HEK293T (cell line): ENCODE measurements at regions not wholly inside any gene's neighbourhood (a gene's known extent, or its start where the extent isn't known, plus 50 kb on each side); places are given as distances from the start of the nearest gene placed in this dataset.
A peak's percentile ranks its signal among the peaks of the same experiment; 100 is the strongest.

Experiments used
- CTCF ChIA-PET: fragments of 350-600 bp; formaldehyde crosslinking; extraction: SDS; loops from one replicate; lab custom pipeline; 2021; ENCODE audit warnings: antibody characterized with exemption, inconsistent platforms; lab: Yijun Ruan, JAX
- POLR2A ChIA-PET: fragments of 350-600 bp; formaldehyde crosslinking; extraction: SDS; loops from one replicate; lab custom pipeline; 2020; ENCODE audit warnings: antibody characterized with exemption, inconsistent platforms; lab: Yijun Ruan, JAX
- DNase-seq: peaks from one replicate; pipeline ENCODE4 v3.0.0; 2012; ENCODE audit warnings: mixed read lengths; ENCODE audit errors: extremely low spot score
- ARNT ChIP-seq: fragments of 450-650 bp; IDR thresholded peaks from 2 replicates; pipeline ENCODE4 v1.6.1; 2017; ENCODE audit warnings: mild to moderate bottlenecking
- BHLHE40 ChIP-seq: fragments of 450-650 bp; IDR thresholded peaks from 2 replicates; pipeline ENCODE4 v1.6.1; 2016; ENCODE audit warnings: mild to moderate bottlenecking, moderate library complexity, borderline replicate concordance
- CTBP1 ChIP-seq: fragments of 450-650 bp; IDR thresholded peaks from 2 replicates; pipeline ENCODE4 v1.6.1; 2016; ENCODE audit warnings: borderline replicate concordance
- ELF4 ChIP-seq: fragments of 450-650 bp; IDR thresholded peaks from 2 replicates; pipeline ENCODE4 v1.6.1; 2017; ENCODE audit warnings: antibody characterized with exemption
- FOXA1 ChIP-seq: fragments of 450-650 bp; IDR thresholded peaks from 2 replicates; pipeline ENCODE4 v1.6.1; 2016; ENCODE audit warnings: mild to moderate bottlenecking
- FOXK2 ChIP-seq: fragments of 450-650 bp; IDR thresholded peaks from 2 replicates; pipeline ENCODE4 v1.6.1; 2016; ENCODE audit warnings: mild to moderate bottlenecking
- FOXM1 ChIP-seq: fragments of 450-650 bp; IDR thresholded peaks from 2 replicates; pipeline ENCODE4 v1.6.1; 2017; ENCODE audit warnings: mild to moderate bottlenecking, borderline replicate concordance
- HDGF ChIP-seq: fragments of 450-650 bp; IDR thresholded peaks from 2 replicates; pipeline ENCODE4 v1.6.1; 2017; ENCODE audit warnings: antibody characterized with exemption, borderline replicate concordance
- L3MBTL2 ChIP-seq: fragments of 450-650 bp; conservative IDR thresholded peaks from 2 replicates; pipeline ENCODE4 v1.6.1; 2016; ENCODE audit warnings: mild to moderate bottlenecking
- LEF1 ChIP-seq: fragments of 450-650 bp; IDR thresholded peaks from 2 replicates; pipeline ENCODE4 v1.6.1; 2017; ENCODE audit warnings: mild to moderate bottlenecking, borderline replicate concordance
- NFRKB ChIP-seq: fragments of 450-650 bp; IDR thresholded peaks from 2 replicates; pipeline ENCODE4 v1.6.1; 2016; ENCODE audit warnings: mild to moderate bottlenecking, moderate library complexity
- SP1 ChIP-seq: fragments of 450-650 bp; IDR thresholded peaks from 2 replicates; pipeline ENCODE4 v1.6.1; 2017
- SUZ12 ChIP-seq: fragments of 450-650 bp; IDR thresholded peaks from 2 replicates; pipeline ENCODE4 v1.6.1; 2016; ENCODE audit warnings: mild to moderate bottlenecking
- TARDBP ChIP-seq: fragments of 450-650 bp; IDR thresholded peaks from 2 replicates; pipeline ENCODE4 v1.6.1; 2016
- ZNF384 ChIP-seq: fragments of 450-650 bp; IDR thresholded peaks from 2 replicates; pipeline ENCODE4 v1.6.1; 2016
- TF ChIP-seq, protein P1 (sequence below): fragments of 450-650 bp; IDR thresholded peaks from 2 replicates; pipeline ENCODE4 v1.6.1; 2016

DNA sequence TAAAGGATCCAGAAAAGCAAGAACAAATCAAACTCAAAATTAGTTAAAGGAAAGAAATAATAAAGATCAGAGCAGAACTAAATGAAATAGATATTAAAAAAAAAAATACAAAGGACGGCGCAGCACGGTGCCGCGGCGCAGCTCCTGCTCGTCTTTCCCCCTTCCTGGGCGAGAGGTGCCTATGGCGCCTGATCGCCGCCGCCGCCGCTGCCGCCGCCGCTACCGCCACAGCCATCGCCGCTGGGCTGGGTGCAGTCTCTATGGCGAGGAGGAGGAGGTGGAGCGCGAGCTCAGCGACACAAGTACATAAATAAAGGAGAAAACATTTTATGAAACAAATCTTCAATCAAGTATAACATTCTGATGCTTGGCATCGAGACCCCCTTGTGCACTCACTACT lies 77.6 kb upstream of the VANGL1 start:
- TF ChIP-seq FOXM1 (no peak), HDGF (no peak), BHLHE40 (no peak), ARNT (no peak), L3MBTL2 (no peak; the same call in 1 of the 2 replicates), SUZ12 (no peak), CTBP1 (no peak), ZNF384 (no peak), FOXK2 (no peak), ELF4 (no peak), LEF1 (no peak), NFRKB (no peak), TARDBP (no peak), FOXA1 (no peak), SP1 (no peak)
- TF ChIP-seq, protein P1, sequence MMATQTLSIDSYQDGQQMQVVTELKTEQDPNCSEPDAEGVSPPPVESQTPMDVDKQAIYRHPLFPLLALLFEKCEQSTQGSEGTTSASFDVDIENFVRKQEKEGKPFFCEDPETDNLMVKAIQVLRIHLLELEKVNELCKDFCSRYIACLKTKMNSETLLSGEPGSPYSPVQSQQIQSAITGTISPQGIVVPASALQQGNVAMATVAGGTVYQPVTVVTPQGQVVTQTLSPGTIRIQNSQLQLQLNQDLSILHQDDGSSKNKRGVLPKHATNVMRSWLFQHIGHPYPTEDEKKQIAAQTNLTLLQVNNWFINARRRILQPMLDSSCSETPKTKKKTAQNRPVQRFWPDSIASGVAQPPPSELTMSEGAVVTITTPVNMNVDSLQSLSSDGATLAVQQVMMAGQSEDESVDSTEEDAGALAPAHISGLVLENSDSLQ, result no peak
- POLR2A ChIA-PET, result no interaction called here
- CTCF ChIA-PET, result no interaction called here
- DNase-seq, result no peak

GRCh38 chr1:115560027-115560426 lies 81.7 kb upstream of the VANGL1 start:
- ChIA-PET CTCF (no interaction called here), POLR2A (no interaction called here)
- DNase-seq, result no peak
- TF ChIP-seq ZNF384 (no peak), FOXK2 (no peak), TARDBP (no peak), ELF4 (no peak), L3MBTL2 (no peak), LEF1 (no peak), SUZ12 (no peak), SP1 (no peak), BHLHE40 (no peak), FOXM1 (no peak), HDGF (no peak), NFRKB (no peak), FOXA1 (no peak)
- TF ChIP-seq, protein P1, result no peak

GRCh38 chr1:115558275-115558674 lies 83.5 kb upstream of the VANGL1 start:
- ChIA-PET POLR2A (no interaction called here), CTCF (interaction anchor here (0.7 kb wide), 1 partner anchor 505 kb away, joined by 4 read pairs; no protein-coding TSS in a partner anchor)
- TF ChIP-seq BHLHE40, result no peak
- no peak for TF ChIP-seq ARNT
- TF ChIP-seq L3MBTL2, result no peak
- no peak for TF ChIP-seq ELF4
- no peak for TF ChIP-seq LEF1
- no peak for TF ChIP-seq SP1
- no peak for TF ChIP-seq FOXA1
- TF ChIP-seq SUZ12, result no peak
- TF ChIP-seq NFRKB, result no peak
- no peak for TF ChIP-seq CTBP1
- no peak for TF ChIP-seq HDGF
- TF ChIP-seq FOXK2, result no peak
- no peak for TF ChIP-seq TARDBP
- TF ChIP-seq FOXM1, result no peak
- no peak for DNase-seq

DNA sequence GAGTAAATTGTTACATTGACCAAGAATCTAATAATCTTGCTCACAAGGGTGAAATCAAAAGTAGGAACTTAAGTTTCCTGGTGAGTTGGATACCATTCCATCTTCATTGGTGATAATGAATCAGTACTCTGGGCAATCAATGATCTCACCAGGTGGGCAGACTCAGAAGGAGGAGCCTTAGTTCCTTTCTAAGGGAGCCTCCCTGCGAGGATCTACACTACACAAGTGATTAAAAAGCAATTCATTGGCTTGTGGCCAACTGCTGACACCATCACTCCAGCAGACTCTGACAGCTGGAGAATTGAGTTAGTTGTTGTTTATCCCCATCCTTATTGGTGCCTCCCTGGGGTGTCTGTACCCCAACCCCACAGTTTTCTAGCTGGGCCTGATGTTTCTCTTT lies 84.1 kb upstream of the VANGL1 start:
- ChIA-PET CTCF (interaction anchor here (0.9 kb wide), 1 partner anchor 149 kb away, joined by 4 read pairs; no protein-coding TSS in a partner anchor), POLR2A (no interaction called here)
- TF ChIP-seq CTBP1, result no peak
- DNase-seq, result peak; percentile 21

- ChIA-PET POLR2A (no interaction called here), CTCF (no interaction called here)
- no peak for DNase-seq
- TF ChIP-seq, protein P1, result no peak
- TF ChIP-seq HDGF (no peak), LEF1 (no peak), CTBP1 (no peak), ARNT (no peak), FOXA1 (no peak), ZNF384 (no peak), SP1 (no peak), ELF4 (no peak), BHLHE40 (no peak), TARDBP (no peak), FOXK2 (no peak)
Measured at GRCh38 chr1:115556236-115556635, 85.5 kb upstream of the VANGL1 start.

GRCh38 chr1:115555446-115555845 lies 86.3 kb upstream of the VANGL1 start:
- ChIA-PET POLR2A (no interaction called here), CTCF (no interaction called here)
- DNase-seq, result no peak
- TF ChIP-seq ARNT (no peak), BHLHE40 (no peak), NFRKB (no peak), LEF1 (no peak), L3MBTL2 (no peak), FOXK2 (no peak), SUZ12 (no peak), ZNF384 (no peak), HDGF (no peak), FOXM1 (no peak), CTBP1 (no peak), ELF4 (no peak)
- TF ChIP-seq, protein P1, result no peak
